HepG2 (cell line): ENCODE measurements at regions not wholly inside any gene's neighbourhood (a gene's known extent, or its start where the extent isn't known, plus 50 kb on each side); places are given as distances from the start of the nearest gene placed in this dataset.

Source experiments
- ATAC-seq: fragments of 200-7000 bp; cut with Tn5 transposase; 3 replicates; pipeline ENCODE4 v1.9.1; 2020; ENCODE audit warnings: mild to moderate bottlenecking, moderate library complexity
- BruUV-seq: library from RNA; stranded (reverse); fragments of 400-500 nt; replicated peaks from 2 replicates; lab custom pipeline; 2021; lab: Mats Ljungman, UMichigan
- CTCF ChIA-PET: fragments of 300-600 bp; formaldehyde crosslinking; extraction: SDS; loops from one replicate; lab custom pipeline; 2021; ENCODE audit warnings: low total read pairs, inconsistent platforms, low intra/inter-chr PET ratio; lab: Yijun Ruan, JAX
- POLR2A ChIA-PET: fragments of 350-600 bp; sonication (Branson Sonifier 250); formaldehyde crosslinking; loops from one replicate; lab custom pipeline; 2020; ENCODE audit warnings: antibody characterized with exemption, inconsistent platforms; lab: Yijun Ruan, JAX
- DNase-seq: peaks from one replicate; pipeline ENCODE4 v3.0.0-alpha.2; 2015; ENCODE audit warnings: low spot score
- FAIRE-seq: peaks from 3 replicates; lab custom pipeline; 2011; peaks lifted over from hg19 to GRCh38; lab: Jason Lieb, UNC
- H2AFZ ChIP-seq: one replicate; pipeline ENCODE4 v1.6.1; 2011; ENCODE audit warnings: low read length, inconsistent platforms
- H3K27ac ChIP-seq: fragments of 300-600 bp; 3 replicates; pipeline ENCODE4 v1.8.0; 2011; ENCODE audit warnings: mixed run types, mild to moderate bottlenecking, mixed read lengths, low read length, inconsistent platforms; ENCODE audit not compliant: insufficient read depth; ENCODE audit errors: extremely low read length
- H3K27me3 ChIP-seq, 2 experiments: fragments of 200-600 bp in 1 of 2; 2 replicates in 1 of 2; 3 replicates in 1 of 2; pipeline versions ENCODE4 v1.6.0 to v1.8.0; 2011; ENCODE audit warnings: low read length in 2 of 2, mild to moderate bottlenecking in 2 of 2, moderate library complexity in 2 of 2, inconsistent platforms in 1 of 2; ENCODE audit not compliant: insufficient read depth in 2 of 2, control insufficient read depth in 1 of 2
- H3K36me3 ChIP-seq, 2 experiments: fragments of 200-600 bp in 1 of 2; replicated peaks in 1 of 2; 2 replicates in 1 of 2; 3 replicates in 1 of 2; pipeline versions ENCODE4 v1.5.1 to v1.8.0; 2011; ENCODE audit warnings: low read length in 2 of 2, inconsistent platforms in 1 of 2; ENCODE audit not compliant: insufficient read depth in 2 of 2, control insufficient read depth in 1 of 2
- H3K4me1 ChIP-seq: 2 replicates; pipeline ENCODE4 v1.5.1; 2012; ENCODE audit warnings: low read length, inconsistent platforms; ENCODE audit not compliant: insufficient read depth
- H3K4me2 ChIP-seq: 2 replicates; pipeline ENCODE4 v1.6.0; 2011; ENCODE audit warnings: low read depth, low read length, inconsistent platforms
- H3K4me3 ChIP-seq, 3 experiments: fragments of 200-600 bp in 1 of 3; sonication (generic), shearing (Covaris generic) in 1 of 3; replicated peaks in 1 of 3; 2 replicates each; pipeline ENCODE4 v1.5.1; 2011 to 2016; ENCODE audit warnings: low read length in 3 of 3, inconsistent platforms in 2 of 3, low read depth in 2 of 3, mild to moderate bottlenecking in 2 of 3, control low read depth in 1 of 3, mixed read lengths in 1 of 3; ENCODE audit not compliant: insufficient read depth in 1 of 3
- H3K79me2 ChIP-seq: one replicate; pipeline ENCODE4 v1.6.1; 2011; ENCODE audit warnings: low read length, inconsistent platforms; ENCODE audit not compliant: insufficient read depth
- H3K9ac ChIP-seq: 2 replicates; pipeline ENCODE4 v1.6.0; 2011; ENCODE audit warnings: mild to moderate bottlenecking, low read depth, low read length, inconsistent platforms; ENCODE audit not compliant: insufficient read depth
- H3K9me3 ChIP-seq: 2 replicates; pipeline ENCODE4 v1.5.1; 2012; ENCODE audit warnings: mild to moderate bottlenecking, low read length
- H4K20me1 ChIP-seq: 2 replicates; pipeline ENCODE4 v1.6.0; 2011; ENCODE audit warnings: inconsistent platforms, mild to moderate bottlenecking, low read length, moderate library complexity; ENCODE audit not compliant: insufficient read depth
- FOXA3 ChIP-seq: IDR thresholded peaks from 2 replicates; pipeline ENCODE4 v1.6.1; 2016; ENCODE audit warnings: missing genetic modification reagents, missing compliant biosample characterization
- HMG20A ChIP-seq: IDR thresholded peaks from 2 replicates; pipeline ENCODE4 v1.6.1; 2016; ENCODE audit warnings: borderline replicate concordance
- KDM5A ChIP-seq: fragments of 200-600 bp; sonication (generic); IDR thresholded peaks from 2 replicates; pipeline ENCODE4 v1.7.0; 2018; ENCODE audit warnings: antibody characterized with exemption, mild to moderate bottlenecking, low read length, borderline replicate concordance
- NFKBIZ ChIP-seq: IDR thresholded peaks from 2 replicates; pipeline ENCODE4 v1.6.1; 2018; ENCODE audit warnings: missing genetic modification reagents, missing compliant biosample characterization
- NFYB ChIP-seq: sonication (generic); formaldehyde crosslinking; IDR thresholded peaks from 2 replicates; pipeline ENCODE4 v1.4.0; 2020; ENCODE audit warnings: missing genetic modification reagents
- PCBP2 ChIP-seq: fragments of 200-400 bp; formaldehyde crosslinking; optimal IDR thresholded peaks from 2 replicates; pipeline ENCODE3; 2018; ENCODE audit warnings: low read length, low read depth; ENCODE audit not compliant: poor library complexity, severe bottlenecking
- PHF8 ChIP-seq: sonication (generic); formaldehyde crosslinking; IDR thresholded peaks from 2 replicates; pipeline ENCODE4 v1.5.0; 2020; ENCODE audit warnings: missing genetic modification reagents
- SRY ChIP-seq: sonication (generic); formaldehyde crosslinking; IDR thresholded peaks from 2 replicates; pipeline ENCODE4 v1.8.0; 2022; ENCODE audit warnings: mild to moderate bottlenecking, missing genetic modification reagents
- SSRP1 ChIP-seq: IDR thresholded peaks from 2 replicates; pipeline ENCODE4 v1.6.1; 2016; ENCODE audit warnings: control low read depth
- ZNF44 ChIP-seq: sonication (generic); formaldehyde crosslinking; IDR thresholded peaks from 2 replicates; pipeline ENCODE4 v1.5.1; 2020; ENCODE audit warnings: mild to moderate bottlenecking, missing genetic modification reagents
- ZZZ3 ChIP-seq: sonication (generic); formaldehyde crosslinking; IDR thresholded peaks from 2 replicates; pipeline ENCODE4 v1.4.0; 2020; ENCODE audit warnings: missing genetic modification reagents, mild to moderate bottlenecking, borderline replicate concordance
- WGBS: methylation state at CpG from one replicate; pipeline ENCODE4 v1.1.6; 2017; ENCODE audit warnings: low lambda C conversion rate; 5-methylcytosine and 5-hydroxymethylcytosine counted together
- in situ Hi-C: cut with HindIII; loops from 2 replicates; pipeline ENCODE4 v1.10.0; 2017; ENCODE audit warnings: low pct_unique_long_range_greater_than_20kb; ENCODE audit not compliant: extremely low pct_ligation_motif_present
- intact Hi-C: fragments of 100-400 bp; cut with micrococcal nuclease; formaldehyde crosslinking; loops from one replicate; pipeline ENCODE4 v1.10.0; 2022; ENCODE audit not compliant: unreplicated experiment
- TF ChIP-seq, protein P1 (sequence below): sonication (generic); formaldehyde crosslinking; IDR thresholded peaks from 2 replicates; pipeline ENCODE4 v1.8.1; 2023; ENCODE audit warnings: missing genetic modification reagents, inconsistent platforms, borderline replicate concordance
- TF ChIP-seq, protein P2 (sequence below): sonication (generic); formaldehyde crosslinking; IDR thresholded peaks from 2 replicates; pipeline ENCODE4 v1.5.0; 2020; ENCODE audit warnings: mild to moderate bottlenecking, missing genetic modification reagents
- TF ChIP-seq, protein P3 (sequence below): sonication (generic); formaldehyde crosslinking; IDR thresholded peaks from 2 replicates; pipeline ENCODE4 v1.5.1; 2020; ENCODE audit warnings: missing genetic modification reagents, mild to moderate bottlenecking, borderline replicate concordance

DNA sequence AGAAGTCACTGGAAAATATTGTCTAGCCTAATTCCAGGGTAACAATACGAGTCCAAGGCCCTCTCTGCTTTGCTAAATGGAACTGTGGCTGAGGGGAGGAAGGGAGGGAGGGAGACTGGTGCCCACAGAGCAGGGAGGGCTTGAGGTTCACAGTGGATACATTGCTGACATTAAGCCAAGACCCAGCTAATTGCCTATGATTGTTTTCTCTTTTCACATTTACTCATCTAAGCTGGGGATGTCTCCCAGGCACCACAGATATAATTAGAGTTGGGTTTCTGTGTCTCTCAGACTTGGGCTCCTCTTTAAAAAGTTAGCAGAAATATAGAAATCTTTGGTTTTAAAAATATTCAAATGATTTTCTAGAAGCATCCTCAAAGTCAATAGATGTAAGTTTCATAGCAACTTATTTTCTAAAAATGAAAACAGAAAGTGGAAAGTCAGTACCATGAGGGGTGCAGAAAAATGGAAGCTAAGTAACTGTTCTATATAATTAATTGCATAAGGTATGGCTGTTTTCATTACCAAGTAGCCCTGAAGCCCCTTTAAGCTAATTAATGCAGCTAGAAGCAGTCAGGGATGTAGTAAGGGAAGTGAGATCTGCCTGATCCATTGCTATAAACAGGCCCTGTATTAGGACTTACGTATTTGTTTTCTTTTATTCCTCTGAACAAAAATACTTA lies 259.8 kb downstream of the NDUFS4 start:
- TF ChIP-seq, protein P1, sequence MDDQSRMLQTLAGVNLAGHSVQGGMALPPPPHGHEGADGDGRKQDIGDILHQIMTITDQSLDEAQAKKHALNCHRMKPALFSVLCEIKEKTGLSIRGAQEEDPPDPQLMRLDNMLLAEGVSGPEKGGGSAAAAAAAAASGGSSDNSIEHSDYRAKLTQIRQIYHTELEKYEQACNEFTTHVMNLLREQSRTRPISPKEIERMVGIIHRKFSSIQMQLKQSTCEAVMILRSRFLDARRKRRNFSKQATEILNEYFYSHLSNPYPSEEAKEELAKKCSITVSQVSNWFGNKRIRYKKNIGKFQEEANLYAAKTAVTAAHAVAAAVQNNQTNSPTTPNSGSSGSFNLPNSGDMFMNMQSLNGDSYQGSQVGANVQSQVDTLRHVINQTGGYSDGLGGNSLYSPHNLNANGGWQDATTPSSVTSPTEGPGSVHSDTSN (CRISPR knock-in tag) = no peak
- TF ChIP-seq PHF8 (CRISPR knock-in tag) (no peak), KDM5A (no peak), SRY (CRISPR knock-in tag) (no peak), PCBP2 (no peak), NFYB (no peak), ZNF44 (CRISPR knock-in tag) (no peak), NFKBIZ (CRISPR knock-in tag) (no peak), HMG20A (CRISPR knock-in tag) (no peak), ZZZ3 (no peak), SSRP1 (CRISPR knock-in tag) (no peak), FOXA3 (CRISPR knock-in tag) (no peak)
- TF ChIP-seq, protein P2, sequence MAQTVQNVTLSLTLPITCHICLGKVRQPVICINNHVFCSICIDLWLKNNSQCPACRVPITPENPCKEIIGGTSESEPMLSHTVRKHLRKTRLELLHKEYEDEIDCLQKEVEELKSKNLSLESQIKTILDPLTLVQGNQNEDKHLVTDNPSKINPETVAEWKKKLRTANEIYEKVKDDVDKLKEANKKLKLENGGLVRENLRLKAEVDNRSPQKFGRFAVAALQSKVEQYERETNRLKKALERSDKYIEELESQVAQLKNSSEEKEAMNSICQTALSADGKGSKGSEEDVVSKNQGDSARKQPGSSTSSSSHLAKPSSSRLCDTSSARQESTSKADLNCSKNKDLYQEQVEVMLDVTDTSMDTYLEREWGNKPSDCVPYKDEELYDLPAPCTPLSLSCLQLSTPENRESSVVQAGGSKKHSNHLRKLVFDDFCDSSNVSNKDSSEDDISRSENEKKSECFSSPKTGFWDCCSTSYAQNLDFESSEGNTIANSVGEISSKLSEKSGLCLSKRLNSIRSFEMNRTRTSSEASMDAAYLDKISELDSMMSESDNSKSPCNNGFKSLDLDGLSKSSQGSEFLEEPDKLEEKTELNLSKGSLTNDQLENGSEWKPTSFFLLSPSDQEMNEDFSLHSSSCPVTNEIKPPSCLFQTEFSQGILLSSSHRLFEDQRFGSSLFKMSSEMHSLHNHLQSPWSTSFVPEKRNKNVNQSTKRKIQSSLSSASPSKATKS (CRISPR knock-in tag) = no peak
- TF ChIP-seq, protein P3, sequence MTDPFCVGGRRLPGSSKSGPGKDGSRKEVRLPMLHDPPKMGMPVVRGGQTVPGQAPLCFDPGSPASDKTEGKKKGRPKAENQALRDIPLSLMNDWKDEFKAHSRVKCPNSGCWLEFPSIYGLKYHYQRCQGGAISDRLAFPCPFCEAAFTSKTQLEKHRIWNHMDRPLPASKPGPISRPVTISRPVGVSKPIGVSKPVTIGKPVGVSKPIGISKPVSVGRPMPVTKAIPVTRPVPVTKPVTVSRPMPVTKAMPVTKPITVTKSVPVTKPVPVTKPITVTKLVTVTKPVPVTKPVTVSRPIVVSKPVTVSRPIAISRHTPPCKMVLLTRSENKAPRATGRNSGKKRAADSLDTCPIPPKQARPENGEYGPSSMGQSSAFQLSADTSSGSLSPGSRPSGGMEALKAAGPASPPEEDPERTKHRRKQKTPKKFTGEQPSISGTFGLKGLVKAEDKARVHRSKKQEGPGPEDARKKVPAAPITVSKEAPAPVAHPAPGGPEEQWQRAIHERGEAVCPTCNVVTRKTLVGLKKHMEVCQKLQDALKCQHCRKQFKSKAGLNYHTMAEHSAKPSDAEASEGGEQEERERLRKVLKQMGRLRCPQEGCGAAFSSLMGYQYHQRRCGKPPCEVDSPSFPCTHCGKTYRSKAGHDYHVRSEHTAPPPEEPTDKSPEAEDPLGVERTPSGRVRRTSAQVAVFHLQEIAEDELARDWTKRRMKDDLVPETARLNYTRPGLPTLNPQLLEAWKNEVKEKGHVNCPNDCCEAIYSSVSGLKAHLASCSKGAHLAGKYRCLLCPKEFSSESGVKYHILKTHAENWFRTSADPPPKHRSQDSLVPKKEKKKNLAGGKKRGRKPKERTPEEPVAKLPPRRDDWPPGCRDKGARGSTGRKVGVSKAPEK (CRISPR knock-in tag) = no peak
- no peak overlapping the region for H3K4me3 ChIP-seq
- no peak for DNase-seq
- WGBS = 9% methylated on average over 2 of the region's 2 CpGs
- H3K27me3 ChIP-seq = no peaks in the 10 kb centered on the region; a peak in 2 of 5 replicates
- CTCF ChIA-PET = no interaction called here
- BruUV-seq = no TSS peak
- no peak overlapping the region for H3K9ac ChIP-seq
- H3K36me3 ChIP-seq = no peaks in the 10 kb centered on the region
- FAIRE-seq = no peak
- intact Hi-C loops = no loop called here
- H3K4me2 ChIP-seq = no peak overlapping the region
- peaks cover 10% of the 10 kb centered on the region for H3K4me1 ChIP-seq
- no peaks in the 10 kb centered on the region for H3K79me2 ChIP-seq
- H4K20me1 ChIP-seq = no peaks in the 10 kb centered on the region
- H3K9me3 ChIP-seq = no peaks in the 10 kb centered on the region
- in situ Hi-C loops = no loop called here
- ATAC-seq = no peak
- H3K27ac ChIP-seq = no peak overlapping the region
- POLR2A ChIA-PET = no interaction called here
- no peak overlapping the region for H2AFZ ChIP-seq
